Activated CD4-positive, alpha-beta T cell treated with anti-CD3 and anti-CD28 coated beads, Interleukin-2, amount 50 U/mL, for 24 hours (primary cell): ENCODE measurements at regions not wholly inside any gene's neighbourhood (a gene's known extent, or its start where the extent isn't known, plus 50 kb on each side); places are given as distances from the start of the nearest gene placed in this dataset.

Experiments
- DNase-seq, 2 donors: peaks; one replicate each; pipeline ENCODE4 v3.0.0-alpha.2; 2020; ENCODE audit warnings: low read depth in 1 of 2, low spot score in 1 of 2

DNA sequence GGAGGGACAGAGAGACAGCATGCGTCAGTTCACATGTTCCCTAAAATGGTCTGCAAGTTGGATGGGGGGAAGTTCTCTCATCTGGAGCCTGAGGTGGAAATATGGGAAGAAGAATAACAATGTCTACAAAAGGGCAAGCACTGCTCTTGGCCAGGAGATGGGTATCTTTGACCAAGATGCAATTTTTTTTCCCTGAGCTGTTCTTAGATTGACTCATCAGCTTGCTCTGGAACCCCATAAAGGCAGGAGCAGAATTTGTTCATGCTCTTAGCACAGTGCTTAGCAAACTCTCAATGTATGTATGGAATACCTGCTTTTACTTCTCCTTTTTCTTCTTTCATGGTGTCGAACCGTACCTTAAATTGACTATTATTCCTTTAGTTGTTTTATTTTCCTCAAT lies 90.5 kb upstream of the ZNF827 start:
- no peak for DNase-seq

DNA sequence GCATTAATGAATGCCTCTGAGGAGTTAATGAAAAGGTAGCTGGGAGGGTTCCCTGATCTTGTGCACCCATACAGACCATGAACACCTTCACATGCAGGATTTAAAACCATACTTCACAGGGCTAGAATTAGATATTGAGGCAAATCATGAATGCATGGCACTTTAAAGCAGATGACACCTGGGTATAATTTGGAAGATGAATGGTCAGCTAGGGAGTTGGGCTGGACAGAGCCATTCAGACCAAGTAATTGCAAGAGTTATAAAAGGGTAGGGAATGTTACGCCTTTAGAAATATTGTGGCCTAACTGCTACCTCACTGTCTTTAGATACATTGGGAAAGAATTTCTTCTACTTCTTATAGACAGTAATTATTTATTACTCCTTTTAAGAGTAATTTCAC lies 89.1 kb upstream of the ZNF827 start:
- no peak for DNase-seq

DNA sequence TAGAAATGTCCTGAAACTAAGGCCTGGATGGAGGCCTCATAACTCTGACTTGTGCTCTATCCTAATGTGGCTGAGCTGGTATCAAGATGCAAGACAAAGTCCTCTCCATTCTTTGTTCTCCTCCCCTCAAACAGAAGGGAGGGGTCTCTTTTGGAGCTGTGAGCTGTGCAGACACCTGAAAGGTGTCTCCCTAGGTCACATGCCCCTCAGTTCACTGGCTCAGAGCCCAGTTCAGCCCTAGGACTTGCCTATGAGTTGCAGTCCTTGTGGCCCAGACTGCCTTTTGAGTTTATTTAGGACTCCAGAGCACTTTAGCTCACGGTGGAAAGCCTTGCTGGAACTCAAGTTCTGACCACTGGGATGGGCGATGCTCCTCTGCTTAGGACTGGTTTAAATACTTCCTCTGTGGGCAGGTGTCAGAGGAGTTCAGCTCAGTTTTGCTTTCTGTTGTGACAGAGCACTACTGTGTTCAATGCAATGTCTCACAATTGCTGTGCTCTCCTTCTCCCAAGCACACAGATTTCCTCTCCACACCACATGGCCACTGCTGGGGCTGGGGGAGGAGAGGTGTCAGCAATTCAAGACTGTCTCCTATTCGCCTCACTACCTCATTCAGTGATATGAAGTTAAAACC lies 84.8 kb upstream of the ZNF827 start:
- no peak for DNase-seq

DNA sequence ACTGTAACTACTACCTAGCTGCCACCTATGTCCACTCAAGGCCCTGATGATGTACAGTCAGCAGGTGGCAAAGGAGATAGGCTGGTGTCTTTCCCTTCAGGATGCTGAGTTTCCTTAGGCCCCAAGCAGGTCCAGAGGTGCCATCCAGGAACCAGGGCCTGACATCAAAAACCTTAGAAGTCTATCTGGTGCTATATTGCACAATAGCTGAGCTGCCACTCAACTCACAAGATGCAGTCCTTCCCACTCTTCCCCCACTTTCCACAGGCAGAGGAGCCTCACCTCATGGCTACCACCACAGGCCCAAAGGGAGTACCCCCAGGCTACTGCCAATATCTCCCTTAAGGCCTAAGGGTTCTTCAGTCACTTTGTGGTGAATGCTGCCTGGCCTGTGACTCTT lies 83.9 kb upstream of the ZNF827 start:
- DNase-seq = no peak

DNA sequence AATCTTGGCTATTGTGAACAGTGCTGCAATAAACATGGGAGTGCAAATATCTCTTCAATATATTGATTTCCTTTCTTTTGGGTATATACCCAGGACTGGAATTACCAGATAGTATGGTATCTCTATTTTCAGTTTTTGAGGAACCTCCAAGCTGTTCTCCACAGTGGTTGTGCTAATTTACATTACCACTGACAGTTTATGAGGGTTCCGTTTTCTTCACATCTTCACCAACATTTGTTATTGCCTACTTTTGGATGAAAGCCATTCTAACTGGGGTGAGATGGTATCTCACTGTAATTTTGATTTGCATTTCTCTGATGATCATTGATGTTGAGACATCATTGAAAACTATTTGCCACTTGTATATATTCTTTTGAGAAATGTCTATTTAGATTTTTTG lies 79.6 kb upstream of the ZNF827 start:
- no peak for DNase-seq

DNA sequence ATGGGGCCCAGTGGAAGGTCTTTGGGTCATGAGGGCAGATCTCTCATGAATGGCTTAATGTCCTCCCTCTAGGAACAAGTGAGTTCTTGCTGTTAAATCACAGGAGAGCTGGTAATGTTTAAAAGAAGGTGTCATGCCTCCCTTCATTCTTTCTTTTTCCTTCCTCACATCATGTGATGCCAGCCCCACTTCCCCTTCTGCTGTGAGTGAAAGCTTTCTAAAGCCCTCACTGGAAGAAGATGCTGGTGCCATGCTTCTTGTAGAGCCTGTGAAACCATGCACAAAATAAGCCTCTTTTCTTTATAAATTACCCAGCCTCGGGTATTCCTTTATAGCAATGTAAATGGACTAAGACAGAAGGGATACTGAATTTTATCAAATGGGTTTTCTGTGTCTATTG lies 66.1 kb upstream of the ZNF827 start:
- DNase-seq = no peak

DNA sequence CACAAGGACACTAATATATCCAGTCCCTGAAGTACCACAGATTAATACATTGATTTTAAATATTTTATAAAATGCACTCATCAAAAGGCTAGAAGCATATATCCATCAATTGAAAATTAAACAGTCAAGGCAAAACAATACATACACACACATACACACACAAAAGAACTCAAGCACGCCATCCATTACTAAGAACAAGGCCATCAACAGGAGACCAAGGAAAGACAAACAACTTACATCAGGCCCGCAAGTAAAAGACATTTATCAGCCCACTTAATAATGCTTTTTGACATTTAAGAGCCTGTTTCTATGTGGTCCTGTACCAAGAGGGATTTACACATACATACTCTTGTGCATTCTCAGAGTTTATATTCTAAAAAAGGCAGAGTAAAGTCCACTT lies 50.0 kb upstream of the ZNF827 start:
- no peak for DNase-seq
